Kasumi-1 (cell line): ENCODE measurements at regions not wholly inside any gene's neighbourhood (a gene's known extent, or its start where the extent isn't known, plus 50 kb on each side); places are given as distances from the start of the nearest gene placed in this dataset.

Source experiments
- DNase-seq, 2 experiments: peaks; one replicate each; lab custom pipeline; 2025; lab: John Stamatoyannopoulos, UW

- no peak for DNase-seq
These were observed 61.2 kb upstream of the DPH5 start for GRCh38 chr1:101086783-101087182.

GRCh38 chr1:101081496-101082488 lies 56.2 kb upstream of the DPH5 start:
- DNase-seq = peak in 1 of 2 experiments; percentile 7

GRCh38 chr1:101080859-101081258 lies 55.3 kb upstream of the DPH5 start:
- DNase-seq = no peak

GRCh38 chr1:101079341-101079740 lies 53.8 kb upstream of the DPH5 start:
- peak; percentile 32 to 45 for DNase-seq

- DNase-seq = no peak
These were observed 52.3 kb upstream of the DPH5 start for GRCh38 chr1:101077849-101078248.

- no peak for DNase-seq
These were observed 50.3 kb upstream of the DPH5 start for GRCh38 chr1:101075926-101076325.
